ENCODE measurements at regions not wholly inside any gene's neighbourhood (a gene's known extent, or its start where the extent isn't known, plus 50 kb on each side); places are given as distances from the start of the nearest gene placed in this dataset.
A peak's percentile ranks its signal among the peaks of the same experiment; 100 is the strongest.

- Histone ChIP-seq H2AFZ (ENCODE audit: low read depth, low read length) (no peak overlapping the region), H3K79me2 (ENCODE audit: insufficient read depth, low read length) (no peaks in the 10 kb centered on the region), H4K20me1 (ENCODE audit: insufficient read depth, low read length) (no peaks in the 10 kb centered on the region), H3K4me1 (ENCODE audit: insufficient read depth, low read length) (no peaks in the 10 kb centered on the region), H3K4me2 (ENCODE audit: insufficient read depth, low read length) (no peak overlapping the region), H3K9me3 (ENCODE audit: insufficient read depth, low read length, severe bottlenecking) (no peaks in the 10 kb centered on the region), H3K9ac (ENCODE audit: low read depth, low read length) (no peak overlapping the region), H3K36me3 (ENCODE audit: insufficient read depth, low read length) (no peaks in the 10 kb centered on the region), H3K27me3 (ENCODE audit: insufficient read depth, low read length, poor library complexity) (no peaks in the 10 kb centered on the region), H3K27ac (ENCODE audit: low read length) (no peak overlapping the region), H3K4me3 (ENCODE audit: low read depth in 1 of 2, low read length in 2 of 2) (no peak overlapping the region)
- TF ChIP-seq EZH2 (IDR thresholded peaks at IDR 0.05; ENCODE audit: borderline replicate concordance, low read depth, low read length, severe bottlenecking) (no peak), CTCF (IDR thresholded peaks at IDR 0.05; ENCODE audit: borderline replicate concordance, extremely low read depth, low read length, poor library complexity, severe bottlenecking) (no peak)
- ATAC-seq (ENCODE audit: insufficient read depth, low read depth), result no peak
- DNase-seq, result no peak
These were observed 53.9 kb downstream of the CEBPB start for GRCh38 chr20:50244352-50245149.

GRCh38 chr20:50245498-50246366 is 55.1 kb downstream of the CEBPB start:
- Histone ChIP-seq H4K20me1 (ENCODE audit: insufficient read depth, low read length) (no peaks in the 10 kb centered on the region), H3K9me3 (ENCODE audit: insufficient read depth, low read length, severe bottlenecking) (no peaks in the 10 kb centered on the region), H3K27ac (ENCODE audit: low read length) (no peak overlapping the region), H3K4me2 (ENCODE audit: insufficient read depth, low read length) (no peak overlapping the region), H2AFZ (ENCODE audit: low read depth, low read length) (no peak overlapping the region), H3K4me1 (ENCODE audit: insufficient read depth, low read length) (no peaks in the 10 kb centered on the region), H3K36me3 (ENCODE audit: insufficient read depth, low read length) (no peaks in the 10 kb centered on the region), H3K9ac (ENCODE audit: low read depth, low read length) (no peak overlapping the region), H3K4me3 (ENCODE audit: low read depth in 1 of 2, low read length in 2 of 2) (no peak overlapping the region), H3K79me2 (ENCODE audit: insufficient read depth, low read length) (no peaks in the 10 kb centered on the region), H3K27me3 (ENCODE audit: insufficient read depth, low read length, poor library complexity) (no peaks in the 10 kb centered on the region)
- ATAC-seq (ENCODE audit: insufficient read depth, low read depth) (peak; percentile 37; the same call in 1 of the 3 replicates), DNase-seq (peak; percentile 10)
- TF ChIP-seq CTCF (IDR thresholded peaks at IDR 0.05; ENCODE audit: borderline replicate concordance, extremely low read depth, low read length, poor library complexity, severe bottlenecking) (no peak), EZH2 (IDR thresholded peaks at IDR 0.05; ENCODE audit: borderline replicate concordance, low read depth, low read length, severe bottlenecking) (no peak)

DNA sequence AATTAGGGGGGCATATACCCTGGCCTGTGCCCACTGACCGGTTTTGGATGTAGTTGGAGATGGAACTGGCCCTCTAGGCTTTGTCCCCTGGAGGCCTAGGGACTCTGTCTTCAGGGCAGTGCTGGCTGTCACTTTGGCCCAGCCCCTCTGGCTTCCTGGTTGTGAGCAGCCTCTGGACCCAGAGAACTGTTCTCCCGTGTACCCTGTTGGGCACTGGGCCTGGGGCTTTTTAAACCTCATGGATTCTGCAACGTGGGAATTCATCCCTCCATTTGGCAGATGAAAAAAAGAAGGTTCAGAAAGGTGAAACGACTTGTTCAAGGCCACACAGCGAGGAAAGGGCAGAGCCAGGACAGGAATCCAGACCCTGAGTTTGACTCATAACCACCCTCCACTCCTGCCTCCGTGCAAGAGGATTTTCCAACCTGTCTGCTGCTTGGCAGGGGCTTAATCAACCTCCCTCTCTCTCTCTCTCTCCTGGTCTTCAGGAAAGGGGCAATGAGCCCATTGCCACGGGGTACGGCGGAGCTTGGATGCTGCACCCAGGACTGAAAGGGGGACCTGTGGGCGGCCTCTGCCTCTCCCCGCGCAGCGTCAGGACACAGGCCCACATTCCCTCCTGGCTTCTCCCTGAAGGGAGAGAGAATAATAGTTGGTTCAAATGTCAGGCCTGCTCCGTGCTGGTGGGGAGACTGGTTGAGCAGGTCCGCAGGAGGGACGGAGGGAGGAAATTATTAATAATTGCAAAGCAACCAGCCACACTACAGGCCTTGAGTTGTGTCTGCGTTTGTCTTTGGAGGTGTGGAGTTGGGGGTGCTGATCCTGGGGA is 56.0 kb downstream of the CEBPB start:
- DNase-seq (no peak), ATAC-seq (ENCODE audit: insufficient read depth, low read depth) (no peak)
- TF ChIP-seq CTCF (IDR thresholded peaks at IDR 0.05; ENCODE audit: borderline replicate concordance, extremely low read depth, low read length, poor library complexity, severe bottlenecking) (no peak), EZH2 (IDR thresholded peaks at IDR 0.05; ENCODE audit: borderline replicate concordance, low read depth, low read length, severe bottlenecking) (no peak)
- H3K79me2 ChIP-seq (ENCODE audit: insufficient read depth, low read length), result no peaks in the 10 kb centered on the region
- no peak overlapping the region for H2AFZ ChIP-seq (ENCODE audit: low read depth, low read length)
- H3K27me3 ChIP-seq (ENCODE audit: insufficient read depth, low read length, poor library complexity), result no peaks in the 10 kb centered on the region
- no peak overlapping the region for H3K27ac ChIP-seq (ENCODE audit: low read length)
- H3K4me1 ChIP-seq (ENCODE audit: insufficient read depth, low read length), result no peaks in the 10 kb centered on the region
- H3K9ac ChIP-seq (ENCODE audit: low read depth, low read length), result no peak overlapping the region
- no peak overlapping the region for H3K4me3 ChIP-seq (ENCODE audit: low read depth in 1 of 2, low read length in 2 of 2)
- H3K9me3 ChIP-seq (ENCODE audit: insufficient read depth, low read length, severe bottlenecking), result no peaks in the 10 kb centered on the region
- no peak overlapping the region for H3K4me2 ChIP-seq (ENCODE audit: insufficient read depth, low read length)
- H4K20me1 ChIP-seq (ENCODE audit: insufficient read depth, low read length), result no peaks in the 10 kb centered on the region
- no peaks in the 10 kb centered on the region for H3K36me3 ChIP-seq (ENCODE audit: insufficient read depth, low read length)

Measured in DND-41 (cell line).